MG63 (cell line): ENCODE measurements at regions not wholly inside any gene's neighbourhood (a gene's known extent, or its start where the extent isn't known, plus 50 kb on each side); places are given as distances from the start of the nearest gene placed in this dataset.
"Not testable (repeated sequence)": the region's sequence is repeated elsewhere in the genome, so short reads cannot be mapped to it uniquely, and the experiment has no call there.

ENCODE experiments used
- DNase-seq: peaks from one replicate; pipeline ENCODE4 v3.0.0-alpha.2; 2020
- H3K27me3 ChIP-seq: fragments of 250-450 bp; sonication (Bioruptor Pico); 2 replicates; pipeline ENCODE4 v1.5.1; 2020; ENCODE audit warnings: mild to moderate bottlenecking, moderate library complexity
- H3K36me3 ChIP-seq: fragments of 250-450 bp; sonication (Bioruptor Pico); 2 replicates; pipeline ENCODE4 v1.5.1; 2020; ENCODE audit warnings: mild to moderate bottlenecking, moderate library complexity
- H3K4me3 ChIP-seq: fragments of 250-450 bp; sonication (Bioruptor Pico); 2 replicates; pipeline ENCODE4 v1.5.1; 2020; ENCODE audit warnings: mild to moderate bottlenecking, moderate library complexity
- H3K9me3 ChIP-seq: fragments of 250-450 bp; sonication (Bioruptor Pico); 2 replicates; pipeline ENCODE4 v1.5.1; 2020; ENCODE audit warnings: mild to moderate bottlenecking, moderate library complexity

DNA sequence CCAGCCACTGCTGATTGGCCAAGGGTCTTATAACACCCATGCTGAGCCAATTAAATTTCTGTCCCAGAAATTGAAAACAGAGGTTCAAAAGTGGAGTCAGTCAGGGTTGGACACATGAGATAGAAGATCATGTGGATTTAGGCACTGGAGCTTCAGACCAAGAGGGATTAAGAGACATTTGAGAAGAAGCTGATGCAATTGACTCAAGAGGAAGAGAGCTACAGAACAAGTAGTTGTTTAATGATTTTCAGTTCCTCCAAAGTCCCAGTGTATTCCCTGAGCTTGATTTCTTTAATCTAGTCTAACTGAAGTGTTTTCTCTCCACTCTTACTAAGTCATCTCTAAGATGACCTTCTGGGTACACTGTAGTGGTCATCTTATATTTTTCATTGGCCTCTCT is 227.1 kb downstream of the DUSP10 start:
- Histone ChIP-seq H3K36me3 (no peaks in the 10 kb centered on the region), H3K9me3 (no peaks in the 10 kb centered on the region; the same call in 1 of the 2 replicates), H3K27me3 (no peaks in the 10 kb centered on the region), H3K4me3 (no peak overlapping the region)
- DNase-seq = no peak

DNA sequence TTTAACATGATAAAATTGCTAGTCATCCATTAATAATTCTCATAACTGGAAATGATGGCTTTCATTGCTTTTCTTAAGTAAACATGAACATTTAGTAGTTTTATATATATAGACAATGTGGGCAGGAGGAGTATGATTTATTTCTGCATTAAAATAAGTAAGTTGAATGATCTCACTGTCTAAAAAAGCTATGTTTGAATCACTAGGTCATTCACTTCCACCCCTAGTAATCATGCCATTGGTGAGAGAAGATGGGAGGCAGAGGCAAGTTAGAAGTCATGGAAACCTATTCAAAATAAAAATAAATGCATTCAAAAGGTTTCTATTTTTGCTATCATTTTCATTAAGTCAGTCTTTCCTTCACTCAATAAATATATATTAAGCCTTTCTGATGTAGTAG is 226.4 kb downstream of the DUSP10 start:
- Histone ChIP-seq H3K27me3 (no peaks in the 10 kb centered on the region), H3K36me3 (no peaks in the 10 kb centered on the region), H3K4me3 (no peak overlapping the region), H3K9me3 (no peaks in the 10 kb centered on the region; the same call in 1 of the 2 replicates)
- DNase-seq = no peak

- H3K4me3 ChIP-seq = no peak overlapping the region
- H3K36me3 ChIP-seq = no peaks in the 10 kb centered on the region
- H3K27me3 ChIP-seq = no peaks in the 10 kb centered on the region
- DNase-seq = no peak
- no peaks in the 10 kb centered on the region; the same call in 1 of the 2 replicates for H3K9me3 ChIP-seq
Measured at GRCh38 chr1:221517961-221518360, 223.9 kb downstream of the DUSP10 start.

DNA sequence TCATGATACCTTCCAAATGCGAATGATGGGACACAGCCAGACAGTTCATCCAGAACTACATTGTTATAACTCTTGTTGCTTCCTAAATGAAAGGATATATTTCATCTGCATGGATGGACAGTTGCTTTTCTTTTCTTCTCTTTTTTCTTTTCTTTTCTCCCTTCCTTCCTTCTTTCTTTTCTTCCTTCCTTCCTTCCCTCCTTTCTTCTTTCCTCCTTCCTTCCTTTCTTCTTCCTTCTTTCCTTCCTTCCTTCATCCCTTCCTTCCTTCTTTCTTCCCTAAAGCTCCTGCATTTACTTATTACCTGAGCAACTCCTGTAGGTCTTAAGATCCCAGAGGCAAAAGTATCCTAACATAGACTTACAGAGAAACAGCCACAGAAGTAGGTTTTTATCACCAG is 221.6 kb downstream of the DUSP10 start:
- H3K36me3 ChIP-seq = no peaks in the 10 kb centered on the region
- no peaks in the 10 kb centered on the region for H3K27me3 ChIP-seq
- H3K9me3 ChIP-seq = no peaks in the 10 kb centered on the region; the same call in 1 of the 2 replicates
- DNase-seq = no peak
- H3K4me3 ChIP-seq = no peak overlapping the region

DNA sequence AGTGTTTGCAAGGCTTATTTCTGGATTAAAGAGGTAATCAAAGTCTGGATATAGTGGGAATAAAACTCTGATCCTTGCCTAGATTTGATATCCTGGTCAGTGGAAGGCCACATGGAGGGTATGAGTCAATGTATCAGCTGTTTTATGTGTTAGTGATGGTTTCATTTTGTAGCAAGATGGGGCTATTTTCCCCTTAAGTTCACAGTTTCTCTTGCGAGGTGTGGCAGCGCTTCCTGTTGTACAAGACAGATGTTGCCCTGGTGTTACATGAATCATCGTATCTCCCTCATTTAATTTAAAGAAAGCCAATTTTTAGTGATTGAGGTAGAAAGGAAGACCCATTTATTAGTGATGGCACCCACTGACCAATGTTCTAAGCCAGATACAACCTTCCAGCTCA is 220.2 kb downstream of the DUSP10 start:
- Histone ChIP-seq H3K9me3 (no peaks in the 10 kb centered on the region; the same call in 1 of the 2 replicates), H3K36me3 (no peaks in the 10 kb centered on the region), H3K27me3 (no peaks in the 10 kb centered on the region; the same call in 1 of the 2 replicates), H3K4me3 (no peak overlapping the region)
- DNase-seq = no peak

DNA sequence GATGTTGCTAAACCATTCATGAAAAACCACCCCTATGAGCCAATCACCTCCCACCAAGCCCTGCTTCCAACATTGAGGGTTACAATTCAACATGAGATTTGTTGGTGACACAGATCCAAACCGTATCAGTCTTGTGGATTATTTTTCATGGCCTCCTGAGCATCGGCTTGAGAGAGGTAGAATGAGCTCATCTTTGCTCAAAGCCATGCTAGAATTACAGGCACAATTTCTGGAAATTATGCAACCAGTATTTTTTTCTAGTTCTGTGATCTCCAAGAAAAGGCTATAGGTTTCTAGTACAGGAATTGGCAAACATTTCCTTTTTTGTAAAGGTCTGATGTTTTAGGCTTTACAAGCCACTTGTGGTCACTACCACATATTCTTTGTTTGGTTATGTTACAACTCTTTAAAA is 219.4 kb downstream of the DUSP10 start:
- Histone ChIP-seq H3K27me3 (no peaks in the 10 kb centered on the region; the same call in 1 of the 2 replicates), H3K9me3 (no peaks in the 10 kb centered on the region; the same call in 1 of the 2 replicates), H3K4me3 (no peak overlapping the region), H3K36me3 (no peaks in the 10 kb centered on the region)
- DNase-seq = no peak

- no peak for DNase-seq
- no peaks in the 10 kb centered on the region; the same call in 1 of the 2 replicates for H3K27me3 ChIP-seq
- no peaks in the 10 kb centered on the region for H3K9me3 ChIP-seq
- no peak overlapping the region for H3K4me3 ChIP-seq
- H3K36me3 ChIP-seq = no peaks in the 10 kb centered on the region
Measured at GRCh38 chr1:221525749-221526148, 216.1 kb downstream of the DUSP10 start.

DNA sequence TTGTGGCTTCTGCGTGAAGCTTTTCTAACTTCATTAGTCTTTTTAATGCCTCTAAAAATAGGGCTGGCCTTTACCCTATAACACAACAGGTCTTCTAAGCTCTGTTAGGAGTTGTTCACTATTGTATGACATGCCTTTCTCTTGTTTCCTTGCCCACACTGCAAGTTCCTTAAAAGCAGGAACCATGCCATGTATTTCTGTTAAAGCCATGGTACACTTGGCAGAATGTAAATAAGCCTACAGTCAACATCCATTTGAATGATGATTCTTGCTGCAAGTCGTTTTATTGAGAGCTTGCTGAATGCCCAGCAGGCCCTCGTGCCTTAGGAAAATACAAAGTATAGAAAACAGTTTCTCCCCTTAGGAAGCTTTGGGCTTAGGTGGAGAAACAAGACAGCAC is 214.6 kb downstream of the DUSP10 start:
- H3K9me3 ChIP-seq = no peaks in the 10 kb centered on the region

GRCh38 chr1:221527886-221528624 is 213.8 kb downstream of the DUSP10 start:
- no peak overlapping the region for H3K4me3 ChIP-seq
- no peak for DNase-seq
- H3K36me3 ChIP-seq = no peaks in the 10 kb centered on the region
- no peaks in the 10 kb centered on the region for H3K9me3 ChIP-seq
- H3K27me3 ChIP-seq = no peaks in the 10 kb centered on the region; the same call in 1 of the 2 replicates

More for the DNA sequence above, 214.6 kb downstream of the DUSP10 start:
- H3K27me3 ChIP-seq = no peaks in the 10 kb centered on the region; the same call in 1 of the 2 replicates
- H3K4me3 ChIP-seq = no peak overlapping the region
- no peaks in the 10 kb centered on the region for H3K36me3 ChIP-seq
- no peak for DNase-seq

- DNase-seq = not testable (repeated sequence)
Measured at GRCh38 chr1:221530159-221530558, 211.7 kb downstream of the DUSP10 start.

GRCh38 chr1:221530791-221531190 is 211.1 kb downstream of the DUSP10 start:
- Histone ChIP-seq H3K4me3 (no peak overlapping the region), H3K27me3 (no peaks in the 10 kb centered on the region), H3K9me3 (no peaks in the 10 kb centered on the region), H3K36me3 (no peaks in the 10 kb centered on the region)
- no peak for DNase-seq

More at GRCh38 chr1:221530159-221530558, 211.7 kb downstream of the DUSP10 start:
- H3K36me3 ChIP-seq, H3K9me3 ChIP-seq, H3K4me3 ChIP-seq, H3K27me3 ChIP-seq: not testable (repeated sequence)

GRCh38 chr1:221532071-221532773 is 209.7 kb downstream of the DUSP10 start:
- H3K27me3 ChIP-seq = no peaks in the 10 kb centered on the region
- no peak for DNase-seq

GRCh38 chr1:221541296-221541695 is 200.6 kb downstream of the DUSP10 start:
- H3K36me3 ChIP-seq = no peaks in the 10 kb centered on the region
- H3K4me3 ChIP-seq = no peak overlapping the region
- no peaks in the 10 kb centered on the region for H3K9me3 ChIP-seq
- no peaks in the 10 kb centered on the region for H3K27me3 ChIP-seq
- no peak for DNase-seq

More at GRCh38 chr1:221532071-221532773, 209.7 kb downstream of the DUSP10 start:
- no peak overlapping the region for H3K4me3 ChIP-seq
- no peaks in the 10 kb centered on the region for H3K36me3 ChIP-seq
- H3K9me3 ChIP-seq = no peaks in the 10 kb centered on the region

DNA sequence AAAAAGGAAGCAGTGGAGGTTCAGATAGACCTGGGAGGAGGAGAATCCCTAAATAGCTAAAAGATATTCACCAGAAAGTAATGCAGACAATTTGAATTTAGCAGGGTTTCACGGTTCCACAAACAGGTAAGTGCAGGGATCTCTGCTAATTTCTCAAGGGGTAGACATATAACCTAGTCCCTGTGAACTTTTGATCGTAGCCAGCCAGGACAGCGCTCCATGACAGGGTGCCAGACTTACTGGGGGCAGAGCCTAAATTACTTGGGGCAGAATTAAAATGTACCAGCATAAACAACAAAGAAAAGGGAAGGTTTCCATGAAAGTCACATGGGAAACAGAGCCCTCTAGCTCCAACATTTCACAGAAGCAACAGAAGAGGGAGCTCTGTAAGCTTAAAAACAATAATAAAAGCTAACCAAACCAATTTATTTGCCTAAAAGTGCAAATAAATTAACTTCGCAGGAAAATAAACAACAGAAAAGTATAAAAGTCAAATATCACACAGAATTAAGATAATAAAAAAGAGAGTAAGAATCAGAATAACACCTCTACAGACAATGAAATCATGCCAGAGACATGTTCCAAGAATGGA is 198.3 kb downstream of the DUSP10 start:
- no peaks in the 10 kb centered on the region for H3K27me3 ChIP-seq
- no peaks in the 10 kb centered on the region for H3K36me3 ChIP-seq
- no peaks in the 10 kb centered on the region for H3K9me3 ChIP-seq
- no peak overlapping the region for H3K4me3 ChIP-seq
- DNase-seq = no peak

DNA sequence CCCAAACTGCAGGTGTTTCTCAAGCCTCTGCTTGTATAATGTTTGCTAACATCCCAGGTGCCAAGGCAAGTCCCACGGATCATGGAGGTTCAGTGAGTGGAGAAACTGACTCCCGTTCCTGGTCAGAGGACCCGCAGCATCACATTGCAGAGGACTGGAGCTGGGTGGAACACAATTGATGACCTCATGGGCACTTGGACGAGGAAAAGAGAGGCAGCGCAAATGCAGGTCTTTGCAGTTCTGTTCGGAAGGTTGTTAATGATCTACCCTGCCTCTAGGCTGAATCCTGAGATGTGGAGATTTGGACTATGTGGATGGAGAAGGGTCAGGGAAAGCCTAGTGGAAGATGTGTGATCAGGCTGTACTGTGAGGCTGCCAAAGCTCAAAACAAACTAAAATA is 192.9 kb downstream of the DUSP10 start:
- Histone ChIP-seq H3K36me3 (no peaks in the 10 kb centered on the region), H3K27me3 (no peaks in the 10 kb centered on the region), H3K4me3 (no peak overlapping the region), H3K9me3 (no peaks in the 10 kb centered on the region)
- DNase-seq = no peak

GRCh38 chr1:221549815-221550214 is 192.1 kb downstream of the DUSP10 start:
- Histone ChIP-seq H3K4me3 (no peak overlapping the region), H3K27me3 (no peaks in the 10 kb centered on the region), H3K9me3 (no peaks in the 10 kb centered on the region), H3K36me3 (no peaks in the 10 kb centered on the region)
- no peak for DNase-seq

- not testable (repeated sequence) for H3K9me3 ChIP-seq, H3K4me3 ChIP-seq, DNase-seq
Measured at GRCh38 chr1:221552792-221553191, 189.1 kb downstream of the DUSP10 start.

More at GRCh38 chr1:221552792-221553191, 189.1 kb downstream of the DUSP10 start:
- not testable (repeated sequence) for H3K27me3 ChIP-seq, H3K36me3 ChIP-seq
